Peyer's patch (tissue), 4 donors: ENCODE measurements at regions not wholly inside any gene's neighbourhood (a gene's known extent, or its start where the extent isn't known, plus 50 kb on each side); places are given as distances from the start of the nearest gene placed in this dataset.

ENCODE experiments used
- CTCF ChIP-seq, 6 experiments: fragments of 450-650 bp in 4 of 6; fragments of 200-600 bp in 2 of 6; sonication (generic) in 1 of 6; IDR thresholded peaks; one replicate each; pipeline ENCODE4 v1.5.1; 2017 to 2019; ENCODE audit warnings: antibody characterized with exemption in 6 of 6, mild to moderate bottlenecking in 3 of 6, moderate library complexity in 1 of 6
- POLR2A ChIP-seq, 2 donors: fragments of 450-650 bp; IDR thresholded peaks; one replicate each; pipeline ENCODE4 v1.5.1; 2017; ENCODE audit warnings: antibody characterized with exemption in 2 of 2, mild to moderate bottlenecking in 2 of 2, moderate library complexity in 2 of 2

GRCh38 chr13:74710006-74710405, 575.8 kb upstream of the KLF12 start:
- TF ChIP-seq CTCF (IDR thresholded peaks at IDR 0.05) = no peak
- no peak for TF ChIP-seq POLR2A (IDR thresholded peaks at IDR 0.05)
